HG03064 (cell line): ENCODE measurements at regions not wholly inside any gene's neighbourhood (a gene's known extent, or its start where the extent isn't known, plus 50 kb on each side); places are given as distances from the start of the nearest gene placed in this dataset.
"Not testable (repeated sequence)": the region's sequence is repeated elsewhere in the genome, so short reads cannot be mapped to it uniquely, and the experiment has no call there.

ENCODE experiments used
- ATAC-seq: cut with Tn5 transposase; IDR thresholded peaks from one replicate; pipeline ENCODE4 v1.9.1; 2021; ENCODE audit warnings: low read depth; ENCODE audit not compliant: unreplicated experiment

DNA sequence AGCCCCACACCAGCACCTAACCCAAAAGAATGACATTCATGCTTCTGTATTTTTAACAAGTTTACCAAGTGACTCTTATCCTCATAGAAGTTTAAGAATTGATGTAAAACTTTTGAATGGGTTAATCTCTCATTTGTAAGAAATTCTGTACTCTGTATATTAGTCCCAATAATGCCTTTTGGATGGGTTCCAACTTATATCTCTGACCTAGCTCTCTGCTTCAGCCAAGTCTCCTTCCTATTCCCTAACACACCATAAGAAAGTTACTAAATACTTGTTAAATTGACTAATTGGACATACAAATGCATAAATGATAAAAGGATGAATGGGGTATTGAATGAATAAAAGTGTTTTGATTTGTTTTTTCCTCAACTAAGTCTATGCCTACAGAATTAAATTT, 557.3 kb downstream of the TMTC2 start:
- no peak for ATAC-seq

DNA sequence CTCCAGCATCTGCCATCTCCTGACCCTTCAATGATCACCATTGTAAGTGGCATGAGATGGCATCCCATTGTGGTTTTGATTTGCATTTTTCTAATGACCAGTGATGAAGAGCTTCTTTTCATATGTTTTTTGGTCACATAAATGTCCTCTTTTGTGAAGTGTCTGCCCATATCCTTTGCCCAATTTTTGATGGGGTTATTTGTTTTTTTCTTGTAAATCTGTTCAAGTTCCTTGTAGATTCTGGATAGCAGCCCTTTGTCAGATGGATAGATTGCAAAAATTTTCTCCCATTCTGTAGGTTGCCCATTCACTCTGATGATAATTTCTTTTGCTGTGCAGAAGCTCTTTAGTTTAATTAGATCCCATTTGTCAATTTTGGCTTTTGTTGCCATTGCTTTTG, 547.3 kb downstream of the TMTC2 start:
- not testable (repeated sequence) for ATAC-seq

DNA sequence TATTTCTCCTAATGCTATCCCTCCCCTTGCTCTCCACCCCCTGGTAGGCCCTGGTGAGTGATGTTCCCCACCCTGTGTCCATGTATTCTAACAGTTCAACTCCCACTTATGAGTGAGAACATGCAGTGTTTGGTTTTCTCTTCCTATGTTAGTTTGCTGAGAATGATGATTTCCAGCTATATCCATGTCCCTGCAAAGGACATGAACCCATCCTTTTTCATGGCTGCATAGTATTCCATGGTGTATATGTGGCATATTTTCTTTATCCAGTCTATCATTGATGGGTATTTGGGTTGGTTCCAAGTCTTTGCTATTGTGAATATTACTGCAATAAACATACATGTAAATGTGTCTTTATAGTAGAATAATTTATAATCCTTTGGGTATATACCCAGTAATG, 540.3 kb downstream of the TMTC2 start:
- ATAC-seq: not testable (repeated sequence)

DNA sequence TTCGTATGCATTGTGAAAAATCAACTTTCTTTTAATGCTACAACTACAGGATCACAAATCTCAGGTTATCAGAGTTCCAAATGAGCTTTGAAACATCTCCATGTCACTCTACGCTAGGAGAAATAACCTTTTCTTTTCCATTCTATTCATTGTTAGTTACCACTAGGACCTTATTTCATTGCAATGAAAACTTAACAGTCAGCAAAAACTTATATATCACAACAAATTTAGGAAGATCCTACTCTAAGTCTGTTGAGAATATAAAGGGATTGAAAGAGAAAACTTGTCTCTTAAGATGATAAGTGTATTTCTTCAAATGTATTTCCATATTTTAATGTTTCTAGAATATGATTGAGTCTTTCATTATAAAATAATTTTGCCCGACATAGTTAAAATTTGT, 539.1 kb downstream of the TMTC2 start:
- no peak for ATAC-seq

DNA sequence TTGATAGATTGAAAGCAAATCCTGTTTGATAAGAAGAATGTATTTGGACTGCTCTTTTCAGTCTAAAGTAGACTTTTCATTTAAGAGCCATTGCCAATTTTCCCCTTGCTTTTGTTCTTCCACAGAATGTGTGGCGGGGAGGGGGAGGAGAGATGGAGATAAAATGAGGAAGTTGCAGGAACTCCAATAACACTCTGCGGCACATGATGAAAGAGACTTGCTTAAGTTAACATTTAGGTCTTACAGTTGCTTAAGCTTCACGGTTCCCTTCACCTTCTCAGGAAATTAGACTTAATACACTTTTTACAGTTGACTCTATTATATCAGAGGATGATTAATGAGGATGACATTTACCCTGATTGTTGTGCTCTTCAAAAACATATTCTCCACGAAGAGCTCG, 537.3 kb downstream of the TMTC2 start:
- no peak for ATAC-seq

DNA sequence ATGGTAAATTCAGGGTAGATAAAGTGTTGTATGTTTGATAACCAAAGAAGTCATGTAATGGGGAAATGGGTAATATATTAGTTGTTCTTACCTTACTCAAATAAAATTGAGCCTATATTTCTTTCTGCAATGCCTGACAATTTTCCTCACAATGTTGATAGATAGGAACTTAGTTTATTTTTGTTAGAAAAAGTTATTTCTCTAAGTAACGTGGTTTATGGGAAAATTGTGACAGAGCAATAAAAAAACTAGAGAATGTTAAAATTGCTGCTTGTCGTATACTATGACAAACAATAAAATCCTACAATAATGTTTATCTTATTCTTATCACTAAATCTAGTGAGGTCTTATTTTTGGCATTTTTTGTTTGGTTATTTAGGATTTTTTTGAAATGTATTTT, 534.1 kb downstream of the TMTC2 start:
- ATAC-seq: no peak

DNA sequence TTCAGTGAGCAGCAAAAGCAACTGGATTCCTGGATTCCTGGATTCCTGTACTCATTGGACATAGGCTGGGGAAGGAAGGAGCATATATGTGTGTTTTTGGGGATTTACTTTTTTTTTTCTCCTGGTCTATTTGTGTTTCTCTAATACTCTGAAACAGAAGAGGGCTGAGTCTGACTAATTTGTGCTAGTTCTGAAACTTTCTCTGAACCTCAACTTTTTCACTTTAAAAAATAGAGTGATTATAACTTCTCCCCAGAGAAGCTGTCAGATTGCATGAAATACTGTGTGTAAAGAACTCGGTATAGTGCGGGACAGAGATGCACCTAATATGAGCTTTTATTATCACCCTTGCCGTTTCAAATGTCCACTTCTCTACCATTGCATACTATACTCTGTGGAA, 529.5 kb downstream of the TMTC2 start:
- ATAC-seq: no peak

DNA sequence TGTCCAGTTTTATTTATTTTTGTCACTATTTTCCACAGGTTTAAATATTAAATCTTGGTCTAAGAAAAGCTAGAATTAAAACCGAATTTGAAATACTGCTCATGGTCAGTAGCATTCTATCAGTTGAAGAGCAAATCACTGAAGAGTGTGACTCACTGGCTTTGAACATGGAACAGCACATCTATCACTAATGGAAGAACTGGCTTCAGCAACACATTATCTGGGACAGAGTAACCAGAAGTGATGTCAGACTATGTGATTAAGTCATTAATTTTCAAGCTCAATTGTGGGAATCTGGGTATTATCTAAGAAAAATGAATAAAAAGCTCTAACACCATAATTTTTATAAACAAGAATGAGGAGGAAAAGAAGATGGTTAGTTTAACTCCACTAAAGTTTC, 527.5 kb downstream of the TMTC2 start:
- ATAC-seq: no peak

DNA sequence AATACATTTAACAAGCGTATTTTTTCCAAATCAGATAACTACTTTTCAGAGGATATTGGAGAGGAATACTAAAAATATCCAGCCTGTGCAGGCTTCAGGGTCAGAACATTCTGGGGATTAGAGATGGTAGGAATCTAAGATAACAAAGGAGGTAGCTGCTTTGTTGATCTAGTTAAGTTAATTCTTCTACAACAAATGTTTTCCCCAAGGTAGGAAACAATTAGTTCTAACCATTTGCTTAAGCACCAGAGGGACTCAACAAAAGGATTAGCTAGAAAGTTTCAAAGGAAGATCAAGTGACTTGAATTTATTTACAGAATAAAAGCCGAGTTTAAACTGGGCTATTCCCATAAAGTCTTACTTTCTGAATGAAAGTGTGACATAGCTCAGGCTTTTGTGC, 524.2 kb downstream of the TMTC2 start:
- ATAC-seq: no peak

DNA sequence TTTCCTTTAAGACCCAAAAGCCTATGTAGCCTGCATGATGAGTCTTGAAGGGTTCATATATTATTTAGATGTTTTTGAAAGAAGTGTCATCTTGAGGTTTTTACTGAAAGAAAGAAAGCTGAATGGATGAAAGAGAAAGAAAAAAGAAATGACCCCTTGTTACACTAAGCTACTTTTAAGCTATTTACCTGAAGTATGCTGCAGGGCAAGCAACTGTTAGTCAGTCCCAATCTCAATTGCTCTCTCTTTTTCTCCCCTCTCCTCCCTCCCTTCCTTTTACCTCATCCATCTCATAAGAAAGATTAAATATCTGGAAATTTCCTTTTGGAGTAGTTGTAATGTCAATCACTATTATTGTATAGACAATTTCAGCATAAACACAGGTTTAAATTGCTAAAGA, 512.4 kb downstream of the TMTC2 start:
- no peak for ATAC-seq

DNA sequence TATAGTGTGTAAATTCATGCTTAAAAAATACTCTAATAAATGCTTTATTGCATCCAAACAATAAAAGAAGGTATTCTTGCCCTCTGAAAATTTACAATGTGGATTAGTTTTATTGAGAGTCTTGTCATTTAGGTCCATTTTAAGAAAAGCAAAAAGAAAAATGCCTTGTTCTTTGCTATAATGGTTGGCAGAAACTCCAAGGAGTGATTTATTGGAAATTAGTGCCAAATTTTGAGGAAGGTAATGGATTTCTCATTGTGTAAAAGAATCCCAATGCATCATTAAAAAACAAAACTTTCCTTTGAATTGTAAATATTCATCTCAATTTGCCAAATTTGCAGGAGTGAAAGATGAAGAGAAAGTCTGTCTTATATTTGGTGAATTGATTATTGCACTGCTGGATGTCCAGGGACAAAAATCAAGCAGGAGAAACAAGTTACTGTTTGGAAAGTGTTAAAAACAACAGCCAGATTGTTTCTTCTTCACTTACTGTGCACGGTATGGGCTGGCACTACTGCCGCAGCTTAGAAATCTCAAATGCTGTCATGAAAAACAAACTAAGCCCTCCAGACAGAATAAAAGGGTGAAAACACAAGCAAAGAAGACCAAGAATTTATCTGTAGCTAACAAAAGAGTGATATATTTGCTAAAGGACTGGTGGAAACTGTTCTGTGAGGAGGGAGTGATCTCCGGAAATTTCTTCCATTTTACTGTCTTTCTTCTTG, 511.7 kb downstream of the TMTC2 start:
- ATAC-seq: no peak

DNA sequence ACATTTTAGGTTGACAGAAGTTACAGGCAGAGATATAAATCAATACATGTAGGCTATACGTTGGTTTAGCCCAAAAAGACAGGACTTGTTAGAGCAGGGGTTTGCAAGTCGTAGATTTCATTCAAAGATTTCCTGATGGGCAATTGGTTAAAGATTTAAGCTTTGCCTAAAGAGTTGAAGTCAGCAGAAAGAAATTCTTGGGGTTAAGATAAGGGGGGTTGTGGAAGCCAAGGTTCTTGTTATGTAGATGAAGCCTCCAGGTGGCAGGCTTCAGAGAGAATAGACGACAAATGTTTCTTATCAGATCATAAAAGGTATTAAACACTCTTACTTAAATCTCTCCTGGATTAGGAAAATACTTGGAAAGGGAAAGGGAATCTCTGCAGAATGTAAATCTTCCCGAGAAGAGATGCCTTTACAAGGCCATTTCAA, 510.8 kb downstream of the TMTC2 start:
- ATAC-seq: no peak

DNA sequence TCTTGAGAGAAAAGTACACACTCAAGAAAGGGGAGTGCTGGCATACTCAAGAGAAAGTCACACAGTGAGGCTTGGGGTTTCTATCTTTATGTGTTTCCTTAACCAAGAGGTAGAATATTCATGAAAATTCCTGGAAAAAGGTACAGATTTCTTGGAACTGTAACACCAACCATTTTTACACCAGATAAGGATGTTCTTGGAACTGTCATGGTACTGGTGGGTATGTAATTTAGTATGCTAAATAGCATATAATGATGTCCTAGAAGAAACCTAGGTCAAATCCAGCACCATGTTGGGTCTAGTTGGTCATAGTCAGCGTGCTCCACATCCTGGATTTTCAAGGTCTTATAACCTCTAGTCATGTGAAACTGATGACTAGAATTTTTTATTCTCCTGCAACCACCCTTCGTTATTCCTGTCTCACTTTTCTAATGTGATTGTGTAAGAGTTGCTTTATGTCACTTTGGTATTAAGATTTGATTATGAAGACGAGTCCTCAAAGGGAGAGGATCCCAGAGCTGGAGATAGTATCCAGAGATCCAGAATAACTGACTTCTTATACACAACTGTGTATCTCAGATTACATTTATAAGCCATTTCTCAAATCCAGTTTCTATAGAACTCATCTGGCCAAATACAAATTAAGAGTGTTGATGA, 510.1 kb downstream of the TMTC2 start:
- no peak for ATAC-seq

DNA sequence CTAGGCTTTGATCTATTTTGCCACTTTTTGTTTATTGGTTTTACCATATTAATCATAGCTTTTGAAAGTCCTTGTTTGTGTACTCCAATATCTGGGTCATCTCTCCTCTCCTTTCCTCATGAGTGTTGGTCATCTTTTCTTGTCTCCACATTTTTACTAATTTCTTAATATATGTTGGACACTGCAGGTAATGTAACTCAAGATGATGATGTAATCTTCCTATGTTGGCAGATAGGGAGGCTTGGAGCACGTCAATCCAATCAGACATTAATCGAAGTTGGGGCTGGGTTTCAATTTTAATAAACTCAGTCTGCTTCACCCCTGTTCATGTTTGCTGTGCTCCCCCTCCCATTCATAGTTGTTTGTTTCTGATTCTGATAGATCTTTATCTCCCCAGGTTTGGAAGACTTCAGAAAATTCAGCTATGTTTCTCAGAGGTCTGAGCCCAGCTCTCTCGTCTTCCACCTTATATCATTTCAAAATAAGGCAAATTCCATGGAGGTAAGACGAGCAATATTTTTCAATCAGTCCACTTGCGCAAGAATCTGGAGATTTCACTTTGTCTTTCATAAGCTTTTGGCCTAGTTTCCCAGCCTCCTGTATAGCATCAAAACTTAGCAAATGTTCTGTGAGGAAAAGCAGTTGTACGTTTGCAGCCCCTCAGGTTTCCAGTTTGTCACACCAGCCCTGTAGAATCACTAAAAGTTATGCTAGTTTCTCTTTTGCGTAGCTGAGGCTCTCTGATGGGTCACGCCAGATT, 504.1 kb downstream of the TMTC2 start:
- ATAC-seq: no peak

DNA sequence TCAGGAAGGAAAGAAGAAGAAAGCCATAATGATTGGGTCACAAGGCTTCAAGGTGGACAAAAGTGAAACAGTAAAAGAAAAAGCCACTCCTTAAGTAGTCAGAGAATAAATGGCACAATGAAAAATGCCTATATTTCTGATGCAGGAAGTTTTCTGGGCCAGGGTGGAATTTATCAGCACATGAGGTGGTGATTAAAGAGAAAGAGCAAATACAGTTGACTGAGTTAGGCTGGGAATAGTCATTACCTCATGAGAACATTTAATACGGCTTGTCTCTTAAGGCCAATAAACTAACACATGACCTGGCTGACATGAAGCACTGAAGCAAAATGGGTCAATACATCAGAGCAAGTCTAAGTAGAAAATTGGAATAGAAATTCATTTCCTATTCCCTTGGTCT, 499.7 kb downstream of the TMTC2 start:
- no peak for ATAC-seq

DNA sequence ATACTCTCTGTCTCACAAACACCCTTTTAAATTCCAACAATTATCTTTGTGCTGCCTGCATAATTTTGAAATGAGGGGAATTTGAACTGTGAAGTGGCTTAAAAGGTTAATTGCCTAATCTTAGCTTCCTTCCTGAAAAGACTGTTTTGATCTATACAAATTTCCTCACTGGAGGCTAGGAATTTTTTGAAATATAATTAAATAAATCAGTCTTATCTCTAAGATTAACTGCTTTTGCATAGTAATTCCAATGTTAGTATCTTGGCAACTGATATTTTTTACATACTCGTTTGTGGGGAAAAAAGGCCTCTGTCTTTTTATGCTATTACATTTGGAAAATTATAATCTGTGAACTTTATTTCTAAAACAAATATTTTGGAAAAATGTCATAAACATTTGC, 498.5 kb downstream of the TMTC2 start:
- ATAC-seq: no peak
